SK-N-SH treated with all-trans-retinoic acid at 6 μM for 48 hours (cell line): ENCODE measurements at regions not wholly inside any gene's neighbourhood (a gene's known extent, or its start where the extent isn't known, plus 50 kb on each side); places are given as distances from the start of the nearest gene placed in this dataset.

Experiments used
- ATAC-seq: fragments of 200-7000 bp; cut with Tn5 transposase; 3 replicates; pipeline ENCODE4 v1.9.1; 2020; ENCODE audit warnings: mild to moderate bottlenecking, moderate library complexity
- ARNTL ChIP-seq: fragments of 450-650 bp; formaldehyde crosslinking; IDR thresholded peaks from 2 replicates; pipeline ENCODE4 v1.5.0; 2020; ENCODE audit warnings: low read depth, mild to moderate bottlenecking, moderate library complexity, borderline replicate concordance
- BACH2 ChIP-seq: fragments of 250-450 bp; sonication (Bioruptor Pico); IDR thresholded peaks from 2 replicates; pipeline ENCODE4 v1.9.0; 2021; ENCODE audit warnings: mild to moderate bottlenecking, borderline replicate concordance
- CSDC2 ChIP-seq: fragments of 250-450 bp; sonication (Bioruptor Pico); IDR thresholded peaks from 2 replicates; pipeline ENCODE4 v1.5.0; 2020; ENCODE audit warnings: mild to moderate bottlenecking, moderate library complexity
- ESRRG ChIP-seq: fragments of 250-450 bp; sonication (Bioruptor Pico); IDR thresholded peaks from 2 replicates; pipeline ENCODE4 v1.6.1; 2021; ENCODE audit warnings: mild to moderate bottlenecking
- GLIS3 ChIP-seq: fragments of 250-450 bp; sonication (Bioruptor Pico); IDR thresholded peaks from 2 replicates; pipeline ENCODE4 v1.5.0; 2020; ENCODE audit warnings: mild to moderate bottlenecking, moderate library complexity
- ISL1 ChIP-seq: fragments of 250-450 bp; sonication (Bioruptor Pico); IDR thresholded peaks from 2 replicates; pipeline ENCODE4 v2.1.2; 2022; ENCODE audit warnings: mild to moderate bottlenecking, moderate library complexity
- OSR1 ChIP-seq: fragments of 250-450 bp; sonication (Bioruptor Pico); IDR thresholded peaks from 2 replicates; pipeline ENCODE4 v1.8.0; 2022; ENCODE audit warnings: moderate library complexity, mild to moderate bottlenecking, inconsistent platforms
- PPARA ChIP-seq: fragments of 250-450 bp; sonication (Bioruptor Pico); IDR thresholded peaks from 2 replicates; pipeline ENCODE4 v1.5.0; 2020; ENCODE audit warnings: mild to moderate bottlenecking, borderline replicate concordance
- RARB ChIP-seq: fragments of 250-450 bp; sonication (Bioruptor Pico); IDR thresholded peaks from 2 replicates; pipeline ENCODE4 v1.8.0; 2021; ENCODE audit warnings: mild to moderate bottlenecking, moderate library complexity
- SNAI2 ChIP-seq: fragments of 250-450 bp; sonication (Bioruptor Pico); IDR thresholded peaks from 2 replicates; pipeline ENCODE4 v1.5.0; 2020; ENCODE audit warnings: mild to moderate bottlenecking, moderate library complexity
- TOX ChIP-seq: fragments of 250-450 bp; sonication (Bioruptor Pico); IDR thresholded peaks from 2 replicates; pipeline ENCODE4 v1.8.0; 2021; ENCODE audit warnings: mild to moderate bottlenecking, moderate library complexity, borderline replicate concordance
- ZC3H10 ChIP-seq: fragments of 250-450 bp; sonication (Bioruptor Pico); IDR thresholded peaks from 2 replicates; pipeline ENCODE4 v1.5.1; 2021; ENCODE audit warnings: mild to moderate bottlenecking, moderate library complexity
- ZFP3 ChIP-seq: fragments of 250-450 bp; sonication (Bioruptor Pico); IDR thresholded peaks from 2 replicates; pipeline ENCODE4 v1.5.0; 2020; ENCODE audit warnings: mild to moderate bottlenecking, moderate library complexity
- ZFP30 ChIP-seq: fragments of 450-650 bp; formaldehyde crosslinking; IDR thresholded peaks from 2 replicates; pipeline ENCODE4 v1.5.0; 2022; ENCODE audit warnings: mild to moderate bottlenecking, moderate library complexity
- ZNF565 ChIP-seq: fragments of 450-650 bp; formaldehyde crosslinking; conservative IDR thresholded peaks from 2 replicates; pipeline ENCODE4 v1.5.0; 2020; ENCODE audit warnings: low read depth, mild to moderate bottlenecking, moderate library complexity
- ZNF70 ChIP-seq: fragments of 450-650 bp; formaldehyde crosslinking; IDR thresholded peaks from 2 replicates; pipeline ENCODE4 v1.5.0; 2020; ENCODE audit warnings: mild to moderate bottlenecking, moderate library complexity
- ZNF8 ChIP-seq: fragments of 450-650 bp; formaldehyde crosslinking; IDR thresholded peaks from 2 replicates; pipeline ENCODE4 v1.5.0; 2020; ENCODE audit warnings: mild to moderate bottlenecking, moderate library complexity
- TF ChIP-seq, protein P1 (sequence below): fragments of 250-450 bp; sonication (Bioruptor Pico); IDR thresholded peaks from 2 replicates; pipeline ENCODE4 v1.5.0; 2020; ENCODE audit warnings: mild to moderate bottlenecking, moderate library complexity
- TF ChIP-seq, protein P2 (sequence below): fragments of 250-450 bp; sonication (Bioruptor Pico); IDR thresholded peaks from 2 replicates; pipeline ENCODE4 v1.5.1; 2020; ENCODE audit warnings: low read depth, mild to moderate bottlenecking, moderate library complexity
- TF ChIP-seq, protein P3 (sequence below): fragments of 250-450 bp; sonication (Bioruptor Pico); IDR thresholded peaks from 2 replicates; pipeline ENCODE4 v1.5.1; 2021; ENCODE audit warnings: mild to moderate bottlenecking, moderate library complexity
- TF ChIP-seq, protein P4 (sequence below): fragments of 250-450 bp; sonication (Bioruptor Pico); IDR thresholded peaks from 2 replicates; pipeline ENCODE4 v1.8.0; 2020; ENCODE audit warnings: mild to moderate bottlenecking, moderate library complexity, borderline replicate concordance

DNA sequence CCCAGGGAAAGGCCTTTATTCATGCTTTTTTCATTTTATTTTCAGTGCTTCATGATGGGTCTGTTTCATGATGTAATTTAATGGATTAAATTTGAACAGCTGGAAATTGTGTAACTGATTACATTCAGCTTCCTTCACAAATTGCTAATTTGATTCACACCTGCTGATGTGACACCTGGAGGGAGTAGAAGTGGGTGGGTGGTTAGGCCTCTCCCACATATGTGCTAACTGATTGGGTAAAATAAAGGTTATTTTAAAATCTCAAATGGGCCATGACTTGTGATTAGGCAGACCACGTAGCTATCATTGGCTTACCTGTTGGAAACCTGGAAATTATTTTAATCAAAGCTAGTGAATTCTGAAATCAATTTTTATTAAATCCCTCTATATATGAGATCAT, 142.1 kb downstream of the GXYLT1 start (continued):
- TF ChIP-seq, protein P1, sequence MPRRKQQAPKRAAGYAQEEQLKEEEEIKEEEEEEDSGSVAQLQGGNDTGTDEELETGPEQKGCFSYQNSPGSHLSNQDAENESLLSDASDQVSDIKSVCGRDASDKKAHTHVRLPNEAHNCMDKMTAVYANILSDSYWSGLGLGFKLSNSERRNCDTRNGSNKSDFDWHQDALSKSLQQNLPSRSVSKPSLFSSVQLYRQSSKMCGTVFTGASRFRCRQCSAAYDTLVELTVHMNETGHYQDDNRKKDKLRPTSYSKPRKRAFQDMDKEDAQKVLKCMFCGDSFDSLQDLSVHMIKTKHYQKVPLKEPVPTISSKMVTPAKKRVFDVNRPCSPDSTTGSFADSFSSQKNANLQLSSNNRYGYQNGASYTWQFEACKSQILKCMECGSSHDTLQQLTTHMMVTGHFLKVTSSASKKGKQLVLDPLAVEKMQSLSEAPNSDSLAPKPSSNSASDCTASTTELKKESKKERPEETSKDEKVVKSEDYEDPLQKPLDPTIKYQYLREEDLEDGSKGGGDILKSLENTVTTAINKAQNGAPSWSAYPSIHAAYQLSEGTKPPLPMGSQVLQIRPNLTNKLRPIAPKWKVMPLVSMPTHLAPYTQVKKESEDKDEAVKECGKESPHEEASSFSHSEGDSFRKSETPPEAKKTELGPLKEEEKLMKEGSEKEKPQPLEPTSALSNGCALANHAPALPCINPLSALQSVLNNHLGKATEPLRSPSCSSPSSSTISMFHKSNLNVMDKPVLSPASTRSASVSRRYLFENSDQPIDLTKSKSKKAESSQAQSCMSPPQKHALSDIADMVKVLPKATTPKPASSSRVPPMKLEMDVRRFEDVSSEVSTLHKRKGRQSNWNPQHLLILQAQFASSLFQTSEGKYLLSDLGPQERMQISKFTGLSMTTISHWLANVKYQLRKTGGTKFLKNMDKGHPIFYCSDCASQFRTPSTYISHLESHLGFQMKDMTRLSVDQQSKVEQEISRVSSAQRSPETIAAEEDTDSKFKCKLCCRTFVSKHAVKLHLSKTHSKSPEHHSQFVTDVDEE, result no peak
- TF ChIP-seq ZFP30 (CRISPR knock-in tag) (no peak), CSDC2 (no peak), ZNF8 (no peak), BACH2 (CRISPR knock-in tag) (no peak), ZC3H10 (CRISPR knock-in tag) (no peak)
- TF ChIP-seq, all 23 proteins: peak for 0

DNA sequence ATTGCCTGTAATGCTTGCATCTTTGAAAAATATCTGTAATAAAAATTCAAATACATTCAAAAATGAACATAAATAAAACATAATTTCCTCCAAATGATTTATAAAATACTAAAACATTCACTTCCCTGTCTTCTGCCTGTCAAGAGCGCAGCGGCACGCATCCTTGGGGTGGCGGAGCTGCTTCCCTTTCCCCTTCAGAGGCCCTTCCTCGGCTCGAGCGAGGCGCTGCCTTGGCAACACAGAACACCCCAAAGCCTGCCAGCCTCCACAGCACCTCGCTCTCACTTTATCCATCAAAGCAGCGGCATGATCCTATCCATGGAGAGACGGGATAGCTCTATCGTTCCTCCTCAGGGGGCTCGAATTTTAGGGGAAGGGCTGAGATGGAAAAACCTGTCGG, 146.2 kb downstream of the GXYLT1 start:
- no peak for TF ChIP-seq ARNTL
- TF ChIP-seq, protein P2, sequence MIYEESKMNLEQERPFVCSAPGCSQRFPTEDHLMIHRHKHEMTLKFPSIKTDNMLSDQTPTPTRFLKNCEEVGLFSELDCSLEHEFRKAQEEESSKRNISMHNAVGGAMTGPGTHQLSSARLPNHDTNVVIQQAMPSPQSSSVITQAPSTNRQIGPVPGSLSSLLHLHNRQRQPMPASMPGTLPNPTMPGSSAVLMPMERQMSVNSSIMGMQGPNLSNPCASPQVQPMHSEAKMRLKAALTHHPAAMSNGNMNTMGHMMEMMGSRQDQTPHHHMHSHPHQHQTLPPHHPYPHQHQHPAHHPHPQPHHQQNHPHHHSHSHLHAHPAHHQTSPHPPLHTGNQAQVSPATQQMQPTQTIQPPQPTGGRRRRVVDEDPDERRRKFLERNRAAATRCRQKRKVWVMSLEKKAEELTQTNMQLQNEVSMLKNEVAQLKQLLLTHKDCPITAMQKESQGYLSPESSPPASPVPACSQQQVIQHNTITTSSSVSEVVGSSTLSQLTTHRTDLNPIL (CRISPR knock-in tag), result no peak
- no peak for TF ChIP-seq RARB
- no peak for TF ChIP-seq ZFP3
- no peak for TF ChIP-seq SNAI2
- no peak for TF ChIP-seq ZNF70 (CRISPR knock-in tag)
- no peak for TF ChIP-seq CSDC2
- no peak for TF ChIP-seq ZFP30 (CRISPR knock-in tag)
- no peak for TF ChIP-seq ZNF8
- no peak for TF ChIP-seq ZC3H10 (CRISPR knock-in tag)
- TF ChIP-seq BACH2 (CRISPR knock-in tag), result no peak
- no peak for TF ChIP-seq GLIS3
- TF ChIP-seq, protein P3, sequence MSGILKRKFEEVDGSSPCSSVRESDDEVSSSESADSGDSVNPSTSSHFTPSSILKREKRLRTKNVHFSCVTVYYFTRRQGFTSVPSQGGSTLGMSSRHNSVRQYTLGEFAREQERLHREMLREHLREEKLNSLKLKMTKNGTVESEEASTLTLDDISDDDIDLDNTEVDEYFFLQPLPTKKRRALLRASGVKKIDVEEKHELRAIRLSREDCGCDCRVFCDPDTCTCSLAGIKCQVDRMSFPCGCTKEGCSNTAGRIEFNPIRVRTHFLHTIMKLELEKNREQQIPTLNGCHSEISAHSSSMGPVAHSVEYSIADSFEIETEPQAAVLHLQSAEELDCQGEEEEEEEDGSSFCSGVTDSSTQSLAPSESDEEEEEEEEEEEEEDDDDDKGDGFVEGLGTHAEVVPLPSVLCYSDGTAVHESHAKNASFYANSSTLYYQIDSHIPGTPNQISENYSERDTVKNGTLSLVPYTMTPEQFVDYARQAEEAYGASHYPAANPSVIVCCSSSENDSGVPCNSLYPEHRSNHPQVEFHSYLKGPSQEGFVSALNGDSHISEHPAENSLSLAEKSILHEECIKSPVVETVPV (CRISPR knock-in tag), result no peak
- TF ChIP-seq ISL1 (CRISPR knock-in tag), result no peak
- no peak for TF ChIP-seq PPARA
- TF ChIP-seq ESRRG (CRISPR knock-in tag), result no peak
- no peak for TF ChIP-seq OSR1 (CRISPR knock-in tag)
- TF ChIP-seq, protein P4, sequence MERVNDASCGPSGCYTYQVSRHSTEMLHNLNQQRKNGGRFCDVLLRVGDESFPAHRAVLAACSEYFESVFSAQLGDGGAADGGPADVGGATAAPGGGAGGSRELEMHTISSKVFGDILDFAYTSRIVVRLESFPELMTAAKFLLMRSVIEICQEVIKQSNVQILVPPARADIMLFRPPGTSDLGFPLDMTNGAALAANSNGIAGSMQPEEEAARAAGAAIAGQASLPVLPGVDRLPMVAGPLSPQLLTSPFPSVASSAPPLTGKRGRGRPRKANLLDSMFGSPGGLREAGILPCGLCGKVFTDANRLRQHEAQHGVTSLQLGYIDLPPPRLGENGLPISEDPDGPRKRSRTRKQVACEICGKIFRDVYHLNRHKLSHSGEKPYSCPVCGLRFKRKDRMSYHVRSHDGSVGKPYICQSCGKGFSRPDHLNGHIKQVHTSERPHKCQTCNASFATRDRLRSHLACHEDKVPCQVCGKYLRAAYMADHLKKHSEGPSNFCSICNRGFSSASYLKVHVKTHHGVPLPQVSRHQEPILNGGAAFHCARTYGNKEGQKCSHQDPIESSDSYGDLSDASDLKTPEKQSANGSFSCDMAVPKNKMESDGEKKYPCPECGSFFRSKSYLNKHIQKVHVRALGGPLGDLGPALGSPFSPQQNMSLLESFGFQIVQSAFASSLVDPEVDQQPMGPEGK (CRISPR knock-in tag), result no peak
- no peak for TF ChIP-seq TOX (CRISPR knock-in tag)
- no peak for ATAC-seq

DNA sequence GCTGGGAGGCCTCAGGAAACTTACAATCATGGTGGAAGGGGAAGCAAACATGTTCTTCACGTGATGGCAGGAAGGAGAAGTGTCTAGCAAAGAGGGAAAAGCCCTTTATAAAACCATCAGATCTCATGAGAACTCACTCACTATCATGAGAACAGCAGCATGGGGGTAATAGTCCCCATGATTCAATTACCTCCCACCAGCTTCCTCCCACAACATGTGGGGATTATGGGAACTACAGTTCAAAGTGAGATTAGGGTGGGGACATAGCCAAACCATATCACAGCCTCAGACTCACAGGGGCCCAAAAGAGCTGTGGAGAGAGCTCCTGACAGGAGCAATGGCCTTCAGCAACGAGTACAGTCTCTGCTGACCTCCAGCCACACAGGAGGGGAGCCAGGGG, 151.4 kb downstream of the GXYLT1 start:
- no peak for TF ChIP-seq ARNTL
- no peak for TF ChIP-seq PPARA
- no peak for TF ChIP-seq ZC3H10 (CRISPR knock-in tag)
- TF ChIP-seq, protein P4 (CRISPR knock-in tag), result no peak
- TF ChIP-seq GLIS3, result no peak
- TF ChIP-seq OSR1 (CRISPR knock-in tag), result no peak
- no peak for TF ChIP-seq ZNF70 (CRISPR knock-in tag)
- no peak for TF ChIP-seq RARB
- TF ChIP-seq TOX (CRISPR knock-in tag), result no peak
- TF ChIP-seq, protein P1, result no peak
- no peak for TF ChIP-seq ESRRG (CRISPR knock-in tag)
- no peak for TF ChIP-seq ZNF565 (CRISPR knock-in tag)
- TF ChIP-seq BACH2 (CRISPR knock-in tag), result no peak
- TF ChIP-seq, protein P2 (CRISPR knock-in tag), result no peak
- TF ChIP-seq CSDC2, result no peak
- TF ChIP-seq ZFP3, result no peak
- TF ChIP-seq, protein P3 (CRISPR knock-in tag), result no peak
- no peak for TF ChIP-seq ISL1 (CRISPR knock-in tag)
- TF ChIP-seq, all 23 proteins: peak for 0
- ATAC-seq, result no peak
